Right lobe of liver (tissue), 6 donors: ENCODE measurements at regions not wholly inside any gene's neighbourhood (a gene's known extent, or its start where the extent isn't known, plus 50 kb on each side); places are given as distances from the start of the nearest gene placed in this dataset.
"Not testable (repeated sequence)": the region's sequence is repeated elsewhere in the genome, so short reads cannot be mapped to it uniquely, and the experiment has no call there.

Source experiments
- ATAC-seq, 4 donors: fragments of 200-7000 bp; cut with Tn5 transposase; one replicate each; pipeline ENCODE4 v1.9.1; 2020; ENCODE audit warnings: mild to moderate bottlenecking in 4 of 4, moderate library complexity in 4 of 4
- DNase-seq, 3 donors: peaks; one replicate each; pipeline ENCODE4 v3.0.0-alpha.2; 2020
- H3K27ac ChIP-seq, 3 donors: fragments of 200-600 bp; one replicate each; pipeline ENCODE4 v1.8.0; 2022
- H3K27me3 ChIP-seq, 2 donors: fragments of 200-600 bp; one replicate each; pipeline ENCODE4 v1.8.0; 2022
- H3K36me3 ChIP-seq, 4 donors: fragments of 200-600 bp; sonication (generic) in 1 of 4; one replicate each; pipeline versions ENCODE4 v1.5.1 to v1.8.0; 2017 to 2022; ENCODE audit warnings: control low read depth in 1 of 4
- H3K4me1 ChIP-seq, 4 donors: fragments of 200-600 bp; sonication (generic) in 1 of 4; one replicate each; pipeline versions ENCODE4 v1.5.1 to v1.8.0; 2017 to 2022; ENCODE audit warnings: control low read depth in 1 of 4
- H3K4me3 ChIP-seq, 3 donors: fragments of 200-600 bp; one replicate each; pipeline ENCODE4 v1.8.0; 2022
- H3K9me3 ChIP-seq, 4 donors: fragments of 200-600 bp; sonication (generic) in 1 of 4; one replicate each; pipeline versions ENCODE4 v1.5.1 to v1.8.0; 2017 to 2022; ENCODE audit warnings: control low read depth in 1 of 4
- CTCF ChIP-seq, 4 donors: fragments of 200-600 bp in 3 of 4; fragments of 450-650 bp in 1 of 4; IDR thresholded peaks; one replicate each; pipeline versions ENCODE4 v1.5.1 to v1.8.0; 2016 to 2022; ENCODE audit warnings: antibody characterized with exemption in 4 of 4, mild to moderate bottlenecking in 2 of 4
- POLR2A ChIP-seq: fragments of 450-650 bp; IDR thresholded peaks from one replicate; pipeline ENCODE4 v1.6.1; 2017; ENCODE audit warnings: antibody characterized with exemption, mild to moderate bottlenecking
- WGBS: methylation state at CpG from one replicate; pipeline ENCODE4 v1.1.6; 2018; ENCODE audit warnings: low coverage, low lambda C conversion rate; ENCODE audit not compliant: insufficient coverage; ENCODE audit errors: missing lambda C conversion rate; 5-methylcytosine and 5-hydroxymethylcytosine counted together
- intact Hi-C, 2 donors: fragments of 100-400 bp; cut with DNase I; formaldehyde crosslinking; loops; one replicate each; pipeline versions ENCODE4 v1.11.2 to v1.14.1; 2022
- donor health status: DM: no; HTN: yes; CAD: no.
- donor health status: DM: no; HTN: no; CAD: no.
- donor health status: DM: no; HTN: no; CAD: no.
- donor health status: DM: no; HTN: yes; CAD: no.
- donor health status: DM: no; HTN: yes; CAD: no.

- ATAC-seq (no peak), DNase-seq (no peak)
- H3K4me3 ChIP-seq, result no peak overlapping the region
- intact Hi-C loops, result loop anchor here in 1 of 2 donors (10.0 kb wide), 1 partner anchor 215 kb away; no protein-coding TSS in a partner anchor
- no peak overlapping the region for H3K27ac ChIP-seq
- no peaks in the 10 kb centered on the region for H3K27me3 ChIP-seq
- H3K4me1 ChIP-seq, result peaks cover 0 to 18% (median 4%) of the 10 kb centered on the region in 4 donors
- peaks cover 0 to 2% (median 0%) of the 10 kb centered on the region in 4 donors for H3K36me3 ChIP-seq
- WGBS, result 51% methylated on average over 3 of the region's 3 CpGs
- no peaks in the 10 kb centered on the region for H3K9me3 ChIP-seq
- TF ChIP-seq CTCF (IDR thresholded peaks at IDR 0.05) (no peak), POLR2A (no peak)
These were observed 77.7 kb downstream of the C9orf152 start for GRCh38 chr9:110130211-110130610.

GRCh38 chr9:110130791-110131416 lies 77.1 kb downstream of the C9orf152 start:
- Histone ChIP-seq H3K36me3 (peaks cover 0 to 3% (median 0%) of the 10 kb centered on the region in 4 donors), H3K27me3 (no peaks in the 10 kb centered on the region), H3K4me1 (peaks cover 0 to 12% (median 1%) of the 10 kb centered on the region in 4 donors), H3K9me3 (no peaks in the 10 kb centered on the region), H3K27ac (no peak overlapping the region), H3K4me3 (no peak overlapping the region)
- intact Hi-C loops, result loop anchor here in 1 of 2 donors (10.0 kb wide), 1 partner anchor 216 kb away; no protein-coding TSS in a partner anchor
- ATAC-seq (no peak), DNase-seq (no peak)
- WGBS, result 81% methylated on average over 4 of the region's 6 CpGs
- TF ChIP-seq POLR2A (no peak), CTCF (IDR thresholded peaks at IDR 0.05) (no peak)

- Histone ChIP-seq H3K27me3 (no peaks in the 10 kb centered on the region), H3K27ac (no peak overlapping the region), H3K9me3 (no peaks in the 10 kb centered on the region), H3K4me3 (no peak overlapping the region), H3K4me1 (peaks cover 0 to 7% (median 0%) of the 10 kb centered on the region in 4 donors), H3K36me3 (peaks cover 0 to 5% (median 1%) of the 10 kb centered on the region in 4 donors)
- no peak for ATAC-seq
- intact Hi-C loops, result loop anchor here in 1 of 2 donors (10.0 kb wide), 1 partner anchor 217 kb away; no protein-coding TSS in a partner anchor
- no peak for DNase-seq
- WGBS, result 100% methylated on average over 1 of the region's 2 CpGs
- TF ChIP-seq POLR2A, result no peak
These were observed 76.5 kb downstream of the C9orf152 start for GRCh38 chr9:110131499-110131898.

GRCh38 chr9:110132531-110132930 lies 75.4 kb downstream of the C9orf152 start:
- not testable (repeated sequence) for H3K27me3 ChIP-seq, H3K4me1 ChIP-seq, H3K9me3 ChIP-seq, DNase-seq, H3K27ac ChIP-seq, ATAC-seq, H3K4me3 ChIP-seq
- intact Hi-C loops, result loop anchor here in 1 of 2 donors (10.0 kb wide), 1 partner anchor 218 kb away; no protein-coding TSS in a partner anchor
- H3K36me3 ChIP-seq, result peaks cover 0 to 13% (median 5%) of the 10 kb centered on the region in 4 donors
- WGBS, result no CpG with 5 or more reads among the region's 3 CpGs

GRCh38 chr9:110133059-110133458 lies 74.9 kb downstream of the C9orf152 start:
- peaks cover 0 to 7% (median 0%) of the 10 kb centered on the region in 4 donors for H3K4me1 ChIP-seq
- no peak for ATAC-seq
- no peaks in the 10 kb centered on the region for H3K9me3 ChIP-seq
- TF ChIP-seq CTCF (IDR thresholded peaks at IDR 0.05) (no peak), POLR2A (no peak)
- H3K36me3 ChIP-seq, result peaks cover 0 to 18% (median 7%) of the 10 kb centered on the region in 4 donors
- 68% methylated on average over 3 of the region's 3 CpGs for WGBS
- intact Hi-C loops, result loop anchor here in 1 of 2 donors (10.0 kb wide), 1 partner anchor 218 kb away; no protein-coding TSS in a partner anchor
- no peak overlapping the region for H3K4me3 ChIP-seq
- H3K27ac ChIP-seq, result no peak overlapping the region
- H3K27me3 ChIP-seq, result no peaks in the 10 kb centered on the region
- DNase-seq, result no peak
